ENCODE measurements at regions not wholly inside any gene's neighbourhood (a gene's known extent, or its start where the extent isn't known, plus 50 kb on each side); places are given as distances from the start of the nearest gene placed in this dataset.

DNA sequence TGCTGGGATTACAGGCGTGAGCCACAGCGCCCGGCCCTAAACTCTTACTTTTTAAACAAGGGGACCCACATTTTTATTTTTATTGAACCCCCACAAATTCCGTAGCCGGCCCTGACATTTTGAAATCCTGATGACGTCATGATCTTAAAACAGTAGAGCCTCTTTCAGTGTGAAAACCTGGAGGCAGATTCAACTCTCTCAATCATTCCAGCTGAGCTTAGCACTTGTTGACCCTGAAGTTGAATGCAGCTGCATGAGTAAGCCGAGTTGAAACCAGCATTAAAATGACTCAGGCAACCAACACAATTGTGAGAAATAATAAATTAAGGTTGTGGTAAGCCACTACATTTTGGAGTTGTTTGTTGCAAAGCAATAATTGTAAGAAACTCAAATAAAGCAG lies 93.9 kb upstream of the ADGRL4 start:
- Histone ChIP-seq H3K4me3 (ENCODE audit: low read depth, low read length) (no peak overlapping the region), H3K9ac (ENCODE audit: low read depth, low read length) (no peak overlapping the region), H3K9me3 (ENCODE audit: control insufficient read depth, insufficient read depth, low read length) (no peaks in the 10 kb centered on the region), H3K4me1 (ENCODE audit: control insufficient read depth, insufficient read depth, low read length) (no peaks in the 10 kb centered on the region), H3K36me3 (ENCODE audit: control insufficient read depth, insufficient read depth, low read length) (no peaks in the 10 kb centered on the region), H3K27me3 (ENCODE audit: control insufficient read depth, insufficient read depth, low read length) (no peaks in the 10 kb centered on the region)

DNA sequence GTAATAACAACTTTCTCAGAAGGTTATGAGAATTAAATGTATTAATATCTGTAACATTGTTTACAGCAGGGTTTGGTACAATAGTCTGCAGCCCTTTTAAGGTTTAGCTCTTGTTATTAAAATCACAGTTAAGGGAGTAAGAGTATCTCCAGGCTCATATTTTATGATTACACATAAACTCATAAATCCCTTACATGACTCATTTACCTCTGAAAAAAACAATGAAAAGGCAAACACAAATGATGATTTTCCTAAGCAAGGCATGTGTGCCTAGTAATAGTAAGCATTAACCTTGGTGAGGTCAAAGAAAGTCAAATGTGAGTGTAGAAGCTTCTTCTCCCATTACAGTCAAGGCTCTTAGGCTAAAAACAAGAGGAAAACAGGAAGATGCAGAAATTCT lies 84.5 kb upstream of the ADGRL4 start:
- no peaks in the 10 kb centered on the region for H3K9me3 ChIP-seq (ENCODE audit: control insufficient read depth, insufficient read depth, low read length)
- no peak overlapping the region for H3K4me3 ChIP-seq (ENCODE audit: low read depth, low read length)

DNA sequence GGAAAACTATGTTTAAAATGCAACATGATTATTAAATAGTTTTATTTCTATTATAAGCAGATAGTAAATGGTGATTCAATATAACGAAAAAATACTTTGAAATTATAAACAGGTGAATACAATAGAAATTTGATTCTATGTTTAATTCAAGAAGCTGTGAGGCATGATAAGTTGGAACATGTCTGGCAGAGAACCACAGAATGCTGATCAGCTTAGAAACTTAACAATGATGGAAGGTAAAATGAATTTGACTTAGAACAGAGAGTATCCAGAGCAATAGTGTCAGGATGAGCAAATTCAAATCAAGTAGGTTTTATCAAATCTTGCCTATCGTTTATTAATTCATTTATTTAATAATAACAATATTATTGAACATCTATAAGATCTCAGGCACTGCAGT lies 83.4 kb upstream of the ADGRL4 start:
- no peak overlapping the region for H3K9ac ChIP-seq (ENCODE audit: low read depth, low read length)
- no peaks in the 10 kb centered on the region for H3K9me3 ChIP-seq (ENCODE audit: control insufficient read depth, insufficient read depth, low read length)
- no peaks in the 10 kb centered on the region for H3K27me3 ChIP-seq (ENCODE audit: control insufficient read depth, insufficient read depth, low read length)
- no peaks in the 10 kb centered on the region for H3K4me1 ChIP-seq (ENCODE audit: control insufficient read depth, insufficient read depth, low read length)
- H3K4me3 ChIP-seq (ENCODE audit: low read depth, low read length) = no peak overlapping the region
- H3K36me3 ChIP-seq (ENCODE audit: control insufficient read depth, insufficient read depth, low read length) = no peaks in the 10 kb centered on the region

More for the DNA sequence above, 84.5 kb upstream of the ADGRL4 start:
- no peaks in the 10 kb centered on the region for H3K4me1 ChIP-seq (ENCODE audit: control insufficient read depth, insufficient read depth, low read length)
- H3K36me3 ChIP-seq (ENCODE audit: control insufficient read depth, insufficient read depth, low read length) = no peaks in the 10 kb centered on the region
- no peak overlapping the region for H3K9ac ChIP-seq (ENCODE audit: low read depth, low read length)
- H3K27me3 ChIP-seq (ENCODE audit: control insufficient read depth, insufficient read depth, low read length) = no peaks in the 10 kb centered on the region

DNA sequence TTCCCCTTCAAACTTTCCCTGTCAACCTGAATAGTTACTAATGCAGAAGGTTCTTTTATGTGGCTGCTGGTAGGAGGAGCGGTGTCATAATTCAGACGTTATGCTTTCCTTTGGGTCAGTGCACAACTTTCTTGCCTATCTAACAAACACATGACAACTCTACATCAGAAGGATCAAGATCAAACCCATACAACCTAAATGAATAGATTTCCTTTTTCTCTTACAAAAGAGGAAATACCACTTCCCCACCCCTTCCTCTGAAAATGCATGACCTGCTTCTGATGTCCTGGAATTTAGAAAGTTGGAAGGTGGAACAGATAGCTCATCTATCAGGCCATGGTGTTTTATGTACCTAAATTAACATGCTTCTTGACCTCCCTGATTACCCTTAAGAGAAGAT lies 75.7 kb upstream of the ADGRL4 start:
- no peaks in the 10 kb centered on the region for H3K9me3 ChIP-seq (ENCODE audit: control insufficient read depth, insufficient read depth, low read length)
- H3K27me3 ChIP-seq (ENCODE audit: control insufficient read depth, insufficient read depth, low read length) = no peaks in the 10 kb centered on the region
- H3K4me3 ChIP-seq (ENCODE audit: low read depth, low read length) = no peak overlapping the region
- no peak overlapping the region for H3K9ac ChIP-seq (ENCODE audit: low read depth, low read length)
- H3K36me3 ChIP-seq (ENCODE audit: control insufficient read depth, insufficient read depth, low read length) = no peaks in the 10 kb centered on the region
- H3K4me1 ChIP-seq (ENCODE audit: control insufficient read depth, insufficient read depth, low read length) = peaks cover 5% of the 10 kb centered on the region

DNA sequence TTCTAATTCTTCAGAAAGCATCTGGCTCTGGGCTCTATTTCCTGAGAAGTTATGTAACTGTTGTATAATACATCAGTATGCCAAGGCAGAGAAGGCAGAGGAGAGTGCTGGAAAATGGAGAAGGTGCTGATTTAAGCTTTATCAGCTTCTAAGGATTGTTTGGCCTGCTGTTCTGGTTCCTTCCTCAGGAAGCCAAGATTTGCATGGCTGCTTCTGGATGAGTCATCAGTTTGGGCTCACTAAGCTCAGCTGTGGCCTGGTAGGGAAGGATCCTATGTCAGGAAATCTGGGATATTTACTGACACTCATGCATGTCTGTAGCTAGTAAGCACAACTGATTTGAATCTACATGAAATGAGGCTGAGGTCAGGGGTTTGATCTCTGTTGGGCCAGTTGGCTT lies 73.2 kb upstream of the ADGRL4 start:
- peaks cover 5% of the 10 kb centered on the region for H3K4me1 ChIP-seq (ENCODE audit: control insufficient read depth, insufficient read depth, low read length)
- no peak overlapping the region for H3K4me3 ChIP-seq (ENCODE audit: low read depth, low read length)
- H3K27me3 ChIP-seq (ENCODE audit: control insufficient read depth, insufficient read depth, low read length) = no peaks in the 10 kb centered on the region
- H3K36me3 ChIP-seq (ENCODE audit: control insufficient read depth, insufficient read depth, low read length) = no peaks in the 10 kb centered on the region
- no peak overlapping the region for H3K9ac ChIP-seq (ENCODE audit: low read depth, low read length)
- H3K9me3 ChIP-seq (ENCODE audit: control insufficient read depth, insufficient read depth, low read length) = no peaks in the 10 kb centered on the region

DNA sequence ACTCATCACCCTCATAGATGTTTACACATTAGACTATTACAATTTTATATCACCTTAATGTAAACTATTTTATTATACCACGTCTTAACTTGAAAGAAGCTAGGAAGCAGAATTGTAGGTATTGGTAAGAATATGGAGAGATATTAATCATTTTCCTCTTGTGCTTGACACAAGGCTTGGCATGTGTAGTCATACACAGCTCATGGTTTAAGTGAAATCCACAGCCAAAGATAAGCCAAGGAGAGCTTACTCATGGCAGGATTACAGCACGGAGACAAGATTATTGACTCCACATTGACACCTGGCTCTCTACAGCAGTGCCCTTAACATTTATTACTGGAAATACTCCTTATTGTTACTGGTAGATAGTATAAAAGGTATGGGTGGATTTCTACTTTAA lies 68.4 kb upstream of the ADGRL4 start:
- Histone ChIP-seq H3K9ac (ENCODE audit: low read depth, low read length) (no peak overlapping the region), H3K4me3 (ENCODE audit: low read depth, low read length) (no peak overlapping the region), H3K36me3 (ENCODE audit: control insufficient read depth, insufficient read depth, low read length) (no peaks in the 10 kb centered on the region), H3K27me3 (ENCODE audit: control insufficient read depth, insufficient read depth, low read length) (no peaks in the 10 kb centered on the region), H3K9me3 (ENCODE audit: control insufficient read depth, insufficient read depth, low read length) (no peaks in the 10 kb centered on the region), H3K4me1 (ENCODE audit: control insufficient read depth, insufficient read depth, low read length) (peaks cover 4% of the 10 kb centered on the region)

DNA sequence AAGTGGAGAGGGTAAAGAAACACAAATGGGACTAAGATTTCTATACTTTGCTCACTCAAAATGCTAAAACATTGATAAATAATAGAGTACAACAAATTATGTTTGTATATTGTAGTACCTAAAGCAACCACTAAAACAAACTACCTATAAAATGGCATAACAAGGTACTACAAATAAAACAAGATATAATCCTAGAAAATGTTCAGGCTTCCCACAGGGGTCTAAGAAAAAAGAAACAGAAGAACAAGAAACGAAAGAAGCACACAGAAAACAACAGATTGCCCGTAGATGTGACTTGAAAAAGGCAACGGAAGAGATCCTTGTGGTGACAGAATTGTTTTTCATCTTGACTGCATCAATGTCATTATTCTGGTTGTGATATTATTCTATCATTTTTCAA lies 63.3 kb upstream of the ADGRL4 start:
- no peaks in the 10 kb centered on the region for H3K9me3 ChIP-seq (ENCODE audit: control insufficient read depth, insufficient read depth, low read length)
- no peak overlapping the region for H3K4me3 ChIP-seq (ENCODE audit: low read depth, low read length)
- H3K36me3 ChIP-seq (ENCODE audit: control insufficient read depth, insufficient read depth, low read length) = no peaks in the 10 kb centered on the region
- no peak overlapping the region for H3K9ac ChIP-seq (ENCODE audit: low read depth, low read length)
- H3K4me1 ChIP-seq (ENCODE audit: control insufficient read depth, insufficient read depth, low read length) = no peaks in the 10 kb centered on the region
- H3K27me3 ChIP-seq (ENCODE audit: control insufficient read depth, insufficient read depth, low read length) = no peaks in the 10 kb centered on the region

DNA sequence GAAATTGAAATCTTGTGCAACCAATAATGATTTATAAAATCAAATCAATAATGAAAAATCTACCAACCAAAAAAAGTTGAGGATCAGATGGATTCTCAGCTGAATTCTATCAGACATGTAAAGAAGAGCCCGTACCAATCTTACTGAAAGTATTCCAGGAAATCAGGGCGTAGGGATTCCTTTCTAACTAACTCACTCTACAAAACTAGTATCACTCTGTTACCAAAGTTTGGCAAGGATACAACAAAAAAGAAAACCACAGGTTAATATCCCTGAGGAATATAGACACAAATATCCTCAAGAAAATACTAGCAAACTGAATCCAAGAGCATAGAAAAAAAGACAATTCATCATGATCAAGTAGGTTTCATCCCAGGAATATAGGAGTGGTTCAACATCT lies 52.8 kb upstream of the ADGRL4 start:
- Histone ChIP-seq H3K4me3 (ENCODE audit: low read depth, low read length) (no peak overlapping the region), H3K4me1 (ENCODE audit: control insufficient read depth, insufficient read depth, low read length) (no peaks in the 10 kb centered on the region), H3K9me3 (ENCODE audit: control insufficient read depth, insufficient read depth, low read length) (no peaks in the 10 kb centered on the region), H3K27me3 (ENCODE audit: control insufficient read depth, insufficient read depth, low read length) (no peaks in the 10 kb centered on the region), H3K9ac (ENCODE audit: low read depth, low read length) (no peak overlapping the region), H3K36me3 (ENCODE audit: control insufficient read depth, insufficient read depth, low read length) (no peaks in the 10 kb centered on the region)

Data from iPS-15b (cell line).